ENCODE measurements at regions not wholly inside any gene's neighbourhood (a gene's known extent, or its start where the extent isn't known, plus 50 kb on each side); places are given as distances from the start of the nearest gene placed in this dataset.

- no peak overlapping the region for H3K4me3 ChIP-seq
Measured at GRCh38 chr2:71826299-71826698, 321.4 kb downstream of the CYP26B1 start.

DNA sequence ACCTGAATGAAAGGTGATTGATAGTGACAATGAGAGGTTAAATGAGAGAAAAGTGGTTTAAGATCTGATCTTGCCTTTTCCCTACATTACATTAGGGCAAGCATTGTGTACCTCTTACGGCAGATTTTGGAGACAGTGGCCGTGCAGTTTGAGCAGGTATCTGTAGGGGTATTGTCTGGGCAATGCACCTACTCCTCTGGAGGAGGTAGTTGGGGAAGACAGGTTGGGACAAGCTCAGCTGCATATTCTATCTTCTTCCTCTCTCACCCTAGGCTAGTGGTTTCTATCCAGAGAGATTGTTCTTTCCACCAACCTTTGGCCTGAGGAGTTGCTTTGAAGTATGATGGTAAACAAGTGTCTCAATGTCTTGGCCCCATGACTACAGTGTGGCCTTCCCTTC is 323.2 kb downstream of the CYP26B1 start:
- Histone ChIP-seq H3K4me1 (no peaks in the 10 kb centered on the region), H3K9me3 (no peaks in the 10 kb centered on the region), H3K27me3 (no peaks in the 10 kb centered on the region), H3K36me3 (no peaks in the 10 kb centered on the region), H3K27ac (no peak overlapping the region), H3K4me3 (no peak overlapping the region)
- no peak for DNase-seq
- no peak for TF ChIP-seq POLR2A (IDR thresholded peaks at IDR 0.05)

More at GRCh38 chr2:71826299-71826698, 321.4 kb downstream of the CYP26B1 start:
- no peaks in the 10 kb centered on the region for H3K9me3 ChIP-seq
- DNase-seq: no peak
- no peak for TF ChIP-seq CTCF (IDR thresholded peaks at IDR 0.05)
- TF ChIP-seq POLR2A (IDR thresholded peaks at IDR 0.05): no peak
- no peaks in the 10 kb centered on the region for H3K4me1 ChIP-seq
- no peaks in the 10 kb centered on the region for H3K36me3 ChIP-seq
- H3K27ac ChIP-seq: no peak overlapping the region
- no peaks in the 10 kb centered on the region for H3K27me3 ChIP-seq

DNA sequence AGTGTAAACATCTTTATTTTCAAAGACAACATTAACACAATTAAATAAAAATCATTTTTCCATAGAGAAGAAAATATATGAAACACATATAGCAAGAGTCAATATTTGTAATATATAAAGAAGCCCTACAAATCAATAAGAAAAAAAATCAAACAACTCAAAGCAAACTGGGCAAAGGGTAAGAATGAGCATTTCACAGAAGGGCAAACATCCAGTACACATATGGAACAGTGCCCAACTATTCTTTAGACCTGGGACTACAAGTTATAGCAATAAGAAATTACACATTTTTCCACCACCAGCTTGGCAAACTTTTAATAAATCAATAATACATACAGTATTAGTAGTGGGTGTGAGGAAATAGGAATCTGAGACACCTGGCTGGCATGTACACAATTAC is 324.1 kb downstream of the CYP26B1 start:
- no peaks in the 10 kb centered on the region for H3K36me3 ChIP-seq
- TF ChIP-seq CTCF (IDR thresholded peaks at IDR 0.05) (no peak), POLR2A (IDR thresholded peaks at IDR 0.05) (no peak)
- no peaks in the 10 kb centered on the region for H3K9me3 ChIP-seq
- no peak overlapping the region for H3K27ac ChIP-seq
- H3K27me3 ChIP-seq: no peaks in the 10 kb centered on the region
- no peaks in the 10 kb centered on the region for H3K4me1 ChIP-seq
- no peak overlapping the region for H3K4me3 ChIP-seq
- DNase-seq: no peak

GRCh38 chr2:71822463-71822862 is 325.2 kb downstream of the CYP26B1 start:
- DNase-seq: no peak
- Histone ChIP-seq H3K4me1 (no peaks in the 10 kb centered on the region), H3K27ac (no peak overlapping the region), H3K4me3 (no peak overlapping the region), H3K36me3 (no peaks in the 10 kb centered on the region), H3K9me3 (no peaks in the 10 kb centered on the region), H3K27me3 (no peaks in the 10 kb centered on the region)
- TF ChIP-seq CTCF (IDR thresholded peaks at IDR 0.05): no peak

DNA sequence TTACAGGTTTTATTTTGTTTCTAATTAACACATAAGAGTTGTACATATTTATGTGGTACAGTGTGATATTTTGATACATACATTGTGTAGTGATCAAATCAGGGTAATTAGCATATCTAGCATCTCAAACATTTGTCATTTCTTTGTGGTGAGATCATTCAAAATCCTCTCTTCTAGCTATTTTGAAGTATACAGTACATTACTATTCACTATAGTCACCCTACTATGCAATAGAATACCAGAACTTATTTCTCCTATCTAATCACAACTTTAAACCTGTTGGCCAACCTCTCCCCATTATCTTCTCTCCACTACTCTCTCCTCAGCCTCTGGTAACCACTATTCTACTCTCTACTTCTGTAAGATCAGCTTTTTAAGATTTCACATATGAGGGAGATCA is 325.8 kb downstream of the CYP26B1 start:
- Histone ChIP-seq H3K27me3 (no peaks in the 10 kb centered on the region), H3K4me1 (no peaks in the 10 kb centered on the region), H3K9me3 (no peaks in the 10 kb centered on the region), H3K27ac (no peak overlapping the region), H3K4me3 (no peak overlapping the region), H3K36me3 (no peaks in the 10 kb centered on the region)
- no peak for TF ChIP-seq POLR2A (IDR thresholded peaks at IDR 0.05)
- TF ChIP-seq CTCF (IDR thresholded peaks at IDR 0.05): no peak
- no peak for DNase-seq

- no peak for DNase-seq
- H3K27ac ChIP-seq: no peak overlapping the region
- no peaks in the 10 kb centered on the region for H3K9me3 ChIP-seq
- TF ChIP-seq POLR2A (IDR thresholded peaks at IDR 0.05) (no peak), CTCF (IDR thresholded peaks at IDR 0.05) (no peak)
- H3K4me3 ChIP-seq: no peak overlapping the region
- H3K36me3 ChIP-seq: no peaks in the 10 kb centered on the region
- no peaks in the 10 kb centered on the region for H3K27me3 ChIP-seq
- H3K4me1 ChIP-seq: no peaks in the 10 kb centered on the region
Measured at GRCh38 chr2:71816815-71817214, 330.8 kb downstream of the CYP26B1 start.

All from Peyer's patch (tissue), 4 donors.